Activated T-helper 9 cell treated with anti-CD3 and anti-CD28 coated beads, Interleukin-2, amount 50 U/mL, for 16 hours (primary cell): ENCODE measurements at regions not wholly inside any gene's neighbourhood (a gene's known extent, or its start where the extent isn't known, plus 50 kb on each side); places are given as distances from the start of the nearest gene placed in this dataset.
"Not testable (repeated sequence)": the region's sequence is repeated elsewhere in the genome, so short reads cannot be mapped to it uniquely, and the experiment has no call there.

Source experiments
- DNase-seq: peaks from one replicate; pipeline ENCODE4 v3.0.0-alpha.2; 2020; ENCODE audit warnings: low read depth

DNA sequence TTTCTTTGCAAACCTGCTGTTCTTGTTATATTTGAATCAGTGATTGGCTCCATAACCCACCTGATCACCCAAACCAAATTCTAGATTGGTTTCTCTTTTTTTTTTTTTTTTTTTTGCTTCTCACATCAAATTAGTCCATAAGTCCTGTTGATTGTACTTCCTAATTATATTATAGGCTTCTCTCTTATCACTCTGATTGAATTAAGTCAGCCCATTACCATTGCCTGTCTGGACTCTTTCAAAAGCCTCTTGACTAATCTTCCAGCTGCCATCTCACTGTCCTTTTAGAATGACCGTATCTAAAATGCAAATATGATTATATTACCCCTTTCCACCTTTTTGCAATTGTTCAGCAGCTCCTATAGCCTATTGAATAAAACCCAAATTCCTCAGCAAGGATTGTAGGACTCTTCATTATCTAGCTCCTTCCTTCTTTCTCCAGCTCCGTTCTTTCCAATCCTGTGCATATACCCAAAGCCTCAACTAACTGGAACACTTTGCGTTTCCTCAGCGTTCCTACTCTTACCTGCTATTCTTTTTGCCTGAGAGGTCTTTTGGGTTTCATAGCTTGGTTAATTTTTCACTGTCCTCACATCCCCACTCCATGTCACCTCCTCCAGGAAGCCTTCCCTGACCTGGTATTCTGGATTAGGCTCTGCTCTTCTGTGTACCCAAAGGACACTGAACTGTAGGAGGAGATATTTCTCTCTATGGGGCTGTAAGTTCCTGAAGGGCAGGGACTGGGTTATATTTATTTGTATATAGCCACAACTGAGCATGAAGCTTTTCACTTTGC is 423.3 kb downstream of the TMEM135 start:
- DNase-seq, result no peak

DNA sequence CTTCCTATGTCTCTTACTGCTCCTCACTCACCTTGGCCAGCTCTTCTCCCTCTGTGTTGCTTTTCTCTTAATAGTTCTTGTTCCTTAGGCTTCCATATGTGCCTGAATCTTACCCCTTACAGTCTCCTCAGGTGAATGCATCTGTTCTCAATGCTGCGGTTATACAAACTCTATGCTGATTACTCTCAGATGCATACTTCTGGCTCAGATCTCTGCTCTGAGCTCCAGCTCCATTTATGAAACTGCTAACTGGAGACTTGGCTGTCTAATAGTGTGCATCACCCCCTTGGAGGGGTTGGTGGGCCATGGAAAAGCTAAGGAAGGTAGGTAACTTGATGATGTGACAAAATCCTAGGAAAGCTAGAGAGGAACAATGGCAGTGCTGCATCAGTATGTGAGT is 422.5 kb downstream of the TMEM135 start:
- DNase-seq, result no peak

DNA sequence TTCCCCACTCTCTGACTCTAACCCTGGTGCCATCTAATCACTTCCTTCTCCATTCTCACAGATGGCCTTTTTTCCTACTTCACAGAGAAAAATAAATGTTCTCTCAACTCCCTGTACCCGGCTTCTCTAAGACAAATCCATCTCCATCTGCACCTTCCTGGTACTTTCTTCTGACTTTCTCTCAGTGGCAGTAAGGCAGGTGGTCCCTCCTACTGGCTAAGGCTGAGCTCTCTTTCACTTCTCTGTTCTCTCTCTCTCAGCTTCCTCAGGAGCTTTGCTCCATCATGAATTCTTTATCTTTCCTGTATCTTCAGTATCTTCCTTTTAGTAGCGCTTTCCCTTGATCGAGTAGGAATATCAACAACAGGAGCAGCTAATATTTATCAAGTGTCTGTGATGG is 421.6 kb downstream of the TMEM135 start:
- DNase-seq, result no peak

DNA sequence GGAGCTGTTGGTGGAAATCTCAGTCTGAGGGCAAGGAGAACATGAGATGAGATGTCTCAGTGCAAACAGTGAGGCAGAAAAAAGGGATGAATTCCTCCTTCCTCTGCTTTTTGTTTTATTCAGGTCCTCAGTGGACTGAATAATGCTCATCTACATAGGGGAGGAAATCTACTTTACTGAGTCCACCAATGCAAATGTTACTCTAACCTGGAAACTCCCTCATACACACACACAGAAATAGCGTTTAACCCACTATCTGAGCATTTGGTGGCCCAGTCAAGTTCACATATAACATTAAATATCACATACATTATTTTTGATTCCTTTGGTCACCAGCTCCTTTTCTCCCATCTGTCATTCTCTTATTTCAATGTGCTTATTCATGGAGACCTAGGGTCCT is 418.8 kb downstream of the TMEM135 start:
- no peak for DNase-seq

DNA sequence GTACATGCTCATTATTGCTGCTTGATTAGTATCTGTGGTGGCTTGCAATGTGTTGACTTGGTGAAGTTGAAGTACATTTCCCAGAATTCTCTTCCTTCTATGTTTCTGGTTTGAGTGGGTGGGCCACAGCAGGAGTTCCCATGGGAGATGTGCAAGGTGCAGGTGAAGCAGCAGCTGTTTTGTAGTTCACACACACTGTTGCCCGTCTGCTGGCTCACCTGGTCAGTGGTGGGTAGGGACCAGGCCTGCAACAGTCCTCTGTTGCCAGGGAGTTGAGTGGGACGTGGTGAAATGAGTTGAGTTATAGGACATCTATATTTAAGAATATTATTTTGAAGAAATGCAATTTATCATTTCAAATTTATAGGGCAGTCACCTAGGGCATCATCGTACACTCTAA is 417.4 kb downstream of the TMEM135 start:
- no peak for DNase-seq

DNA sequence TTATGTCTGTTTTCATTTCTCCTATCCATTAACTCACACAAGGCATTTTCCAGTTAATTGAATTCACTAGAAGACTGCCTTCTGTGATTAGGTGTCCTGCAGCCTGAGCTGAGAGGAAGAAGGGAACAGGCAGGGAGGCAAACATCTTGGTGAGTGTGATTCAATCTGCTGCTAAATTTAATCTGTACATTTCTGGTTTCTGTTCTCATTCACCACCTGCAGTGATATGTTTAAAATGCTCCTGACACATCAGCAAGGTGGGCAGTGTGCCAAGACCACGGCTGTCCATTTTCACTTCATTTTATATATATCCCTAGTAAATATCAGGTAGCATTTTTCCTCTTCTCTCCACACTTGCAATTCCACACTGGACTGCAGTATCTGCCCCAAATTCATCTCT is 416.5 kb downstream of the TMEM135 start:
- no peak for DNase-seq

DNA sequence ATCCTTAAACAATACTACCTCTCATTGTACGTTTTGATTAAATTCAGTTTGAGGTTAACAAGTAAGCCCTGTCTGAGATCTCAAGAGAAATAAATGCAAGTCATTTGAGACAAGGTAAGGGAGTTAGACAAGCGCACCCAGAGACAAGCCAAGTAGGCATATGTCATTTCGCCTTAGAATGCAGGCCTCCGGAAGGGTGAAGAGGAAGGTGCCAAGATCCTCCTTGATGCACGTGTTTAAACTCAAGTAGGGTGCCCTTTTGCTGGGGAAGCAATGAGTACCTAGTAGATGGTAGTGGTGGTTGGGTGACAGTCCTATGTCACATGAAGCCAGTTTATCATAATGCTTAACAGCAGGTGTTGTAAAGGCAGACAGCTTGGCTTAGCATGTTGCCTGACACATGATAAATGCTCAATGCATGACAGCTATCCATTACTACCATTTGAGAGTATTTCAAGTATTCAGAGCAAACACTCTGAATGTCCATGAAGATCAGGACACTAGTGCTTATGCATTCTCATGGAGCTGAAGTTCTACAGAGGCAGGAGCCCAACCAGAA is 415.9 kb downstream of the TMEM135 start:
- no peak for DNase-seq

DNA sequence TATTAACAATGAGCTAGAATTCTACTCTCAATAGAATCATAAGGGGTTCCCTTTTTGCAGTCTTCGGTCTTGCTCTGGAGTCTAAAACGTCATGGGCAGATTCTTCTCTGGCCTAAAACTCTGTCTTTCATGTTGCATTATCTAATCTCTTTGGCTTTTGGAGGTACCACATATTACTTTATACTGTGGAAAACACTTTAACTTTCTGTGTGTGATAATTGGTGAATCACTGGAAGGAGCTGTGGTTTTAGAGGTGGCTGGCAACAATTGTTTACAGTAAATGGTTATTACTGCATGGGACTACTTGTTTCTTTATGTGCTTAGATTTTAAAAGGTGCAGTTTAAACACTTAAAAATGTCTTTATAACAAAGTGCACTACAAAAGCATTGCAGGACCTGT is 414.3 kb downstream of the TMEM135 start:
- DNase-seq, result not testable (repeated sequence)

DNA sequence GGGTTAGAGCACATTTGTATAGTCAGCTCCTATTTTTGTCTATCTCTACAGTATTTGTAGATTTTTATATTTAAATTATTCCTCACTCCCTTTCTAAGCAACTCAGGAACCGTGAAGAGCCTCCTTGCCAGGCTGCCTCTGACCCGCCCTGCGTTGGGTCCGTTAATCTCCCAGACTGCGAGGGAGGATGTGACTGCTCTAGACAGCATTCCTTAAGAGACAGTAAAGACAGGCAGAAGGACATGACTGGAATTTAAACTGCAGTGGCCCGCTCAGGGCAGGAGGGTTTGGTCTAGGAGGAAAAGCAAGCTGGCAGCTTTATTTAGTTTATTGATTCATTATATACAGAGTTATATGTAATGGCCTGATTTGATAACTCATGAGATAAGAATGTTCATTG is 413.7 kb downstream of the TMEM135 start:
- DNase-seq, result no peak

DNA sequence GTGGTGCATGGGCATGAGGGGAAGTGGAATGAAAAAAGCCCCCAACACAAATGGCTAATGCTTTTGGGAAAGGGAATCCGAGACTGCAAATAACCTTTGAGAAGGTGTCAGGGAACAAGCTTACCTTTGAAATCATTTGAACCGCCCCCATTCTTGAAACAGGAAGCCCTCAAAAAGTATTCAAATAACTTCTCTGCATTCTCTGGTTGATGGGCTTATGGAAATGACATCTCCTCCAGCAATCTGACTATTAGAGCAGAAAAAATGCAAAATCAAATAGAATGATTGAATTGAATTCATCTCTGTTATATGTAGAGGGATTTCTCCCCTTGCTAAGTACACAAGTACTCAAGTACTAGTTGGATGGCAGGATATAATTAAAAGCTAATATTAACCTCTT is 409.9 kb downstream of the TMEM135 start:
- no peak for DNase-seq

DNA sequence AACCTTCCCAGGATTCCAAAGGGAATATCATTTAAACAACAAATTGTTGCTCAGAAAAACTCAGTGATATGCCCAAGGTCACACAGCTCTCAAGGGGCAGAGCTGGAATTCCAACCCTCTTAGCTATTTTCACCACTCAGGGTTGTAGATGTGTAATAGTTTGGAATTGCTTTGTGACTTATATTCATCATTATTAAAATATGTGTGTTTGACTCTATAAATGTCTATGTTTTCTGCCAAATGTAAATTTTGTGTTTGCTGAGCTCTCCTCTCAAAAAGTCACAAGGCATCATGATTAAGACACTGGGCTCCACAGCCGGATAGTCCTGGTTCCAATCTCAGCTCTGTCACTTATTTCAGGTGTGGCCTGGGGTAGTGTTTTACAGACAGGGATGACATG is 407.3 kb downstream of the TMEM135 start:
- no peak for DNase-seq

DNA sequence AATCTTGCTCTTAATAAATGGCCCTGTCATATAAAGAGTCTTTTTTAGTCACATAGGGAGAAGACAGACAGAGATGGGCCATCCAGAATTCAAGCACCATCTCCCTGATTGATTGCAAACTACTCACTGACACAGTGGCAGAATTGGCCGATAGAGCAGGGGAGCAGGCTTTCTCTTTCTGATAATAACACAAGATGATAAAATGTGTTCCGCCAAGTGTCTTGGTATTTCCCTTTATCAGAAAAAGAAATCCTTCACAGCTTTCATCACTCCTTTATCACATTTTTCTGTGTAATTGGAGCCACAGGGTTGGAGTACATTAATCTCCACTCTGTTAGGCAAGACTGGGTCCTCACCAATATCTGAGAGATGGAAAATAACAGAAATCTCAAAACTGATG is 406.0 kb downstream of the TMEM135 start:
- DNase-seq, result no peak

DNA sequence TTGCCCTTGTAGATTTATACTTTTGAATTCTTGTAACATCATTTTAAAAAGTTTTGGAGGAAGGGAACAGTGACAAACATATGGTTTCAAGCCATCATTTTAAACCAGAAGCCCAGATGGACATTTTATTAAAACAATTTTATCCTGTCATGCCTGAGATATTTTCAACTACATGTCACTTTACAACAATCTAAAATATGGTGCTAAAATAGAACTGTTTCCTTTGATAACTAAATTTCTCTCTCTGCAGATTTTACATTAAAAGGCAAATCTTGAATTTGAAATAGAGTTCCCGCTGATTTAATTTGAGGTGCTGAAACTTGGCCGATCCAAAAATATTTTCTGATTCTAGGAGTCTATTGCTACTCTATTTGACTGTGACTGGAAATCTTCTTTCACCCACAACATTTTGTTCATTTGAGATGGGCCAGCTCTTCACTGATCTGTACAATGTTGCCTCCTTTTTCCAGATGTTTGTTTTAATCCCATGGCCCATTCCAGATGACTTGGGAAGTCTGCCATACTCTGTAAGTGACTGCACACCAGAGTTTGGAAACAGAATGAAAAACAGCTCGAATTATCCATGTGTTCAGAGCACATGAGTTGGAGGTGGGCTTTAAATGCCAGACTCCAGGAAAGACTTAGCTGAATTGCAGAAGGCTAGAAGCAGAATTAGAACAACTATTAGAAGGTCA is 402.5 kb downstream of the TMEM135 start:
- DNase-seq, result no peak

DNA sequence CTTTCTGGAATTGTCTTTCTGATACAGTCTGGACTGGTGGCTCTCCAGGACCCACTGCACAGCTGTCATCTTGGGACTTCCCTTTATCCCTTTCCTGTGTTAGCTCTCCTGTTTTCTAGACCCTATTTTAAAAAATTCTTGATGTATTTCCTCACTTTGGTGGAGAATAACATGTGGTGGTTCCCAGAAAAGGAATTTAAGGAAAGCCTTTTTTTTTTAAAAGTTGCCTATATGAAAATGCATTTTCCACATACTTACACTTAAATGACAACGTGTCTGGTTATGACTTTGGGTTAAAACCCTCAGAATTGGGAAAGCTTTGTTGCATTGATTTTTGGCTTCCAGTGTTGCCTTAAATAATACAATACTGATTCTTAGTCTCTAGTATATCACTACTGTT is 400.7 kb downstream of the TMEM135 start:
- DNase-seq, result no peak

DNA sequence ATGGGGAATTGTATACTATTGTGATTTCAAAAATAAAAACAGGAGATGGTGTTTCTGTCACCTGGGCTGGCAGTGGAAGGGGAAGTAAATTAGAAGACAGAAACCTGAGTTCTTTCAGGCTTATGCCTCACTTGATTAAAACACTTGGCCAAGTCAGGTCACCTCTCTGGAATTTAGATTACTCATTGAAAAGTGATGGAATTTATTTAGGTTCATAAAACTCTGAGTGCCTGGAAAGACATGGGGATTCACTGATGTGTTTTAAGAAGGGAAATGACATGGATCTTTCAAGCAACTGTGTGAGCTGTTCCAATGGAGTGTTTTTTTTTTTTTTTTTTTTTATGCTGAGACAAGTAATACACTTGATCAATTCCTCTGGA is 400.1 kb downstream of the TMEM135 start:
- DNase-seq, result no peak

DNA sequence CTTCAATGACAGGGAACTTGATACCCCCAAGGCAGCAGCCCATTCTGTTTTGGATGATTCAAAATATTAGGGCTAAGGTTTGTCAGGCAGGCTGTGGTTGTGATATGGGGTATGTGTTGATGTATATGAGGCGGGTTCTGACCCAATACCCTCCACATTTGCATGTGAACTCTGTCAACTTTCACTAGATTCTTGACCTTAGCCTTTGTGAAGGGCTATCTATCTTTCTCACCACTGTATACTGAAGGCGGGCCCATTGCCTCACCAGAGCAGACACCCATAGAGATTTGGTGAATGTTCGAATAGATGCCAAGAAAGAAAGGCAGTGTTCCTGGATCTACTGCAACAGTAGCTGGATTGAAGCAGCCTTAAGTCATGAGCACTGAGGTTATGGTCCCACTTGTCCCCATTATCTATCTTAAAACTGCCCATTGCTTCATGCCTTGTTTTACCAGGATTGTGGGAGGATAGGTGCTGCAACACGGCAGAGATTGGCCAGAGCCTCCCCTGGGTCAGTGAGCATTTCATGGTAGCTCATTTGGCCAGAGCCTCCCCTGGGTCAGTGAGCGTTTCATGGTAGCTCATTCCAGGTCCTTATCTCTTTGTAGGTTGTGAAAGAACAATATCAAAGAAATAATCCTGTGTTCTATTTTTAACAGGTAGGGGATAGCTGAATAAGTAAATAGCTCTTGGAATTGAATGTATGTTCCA is 399.6 kb downstream of the TMEM135 start:
- DNase-seq, result no peak

DNA sequence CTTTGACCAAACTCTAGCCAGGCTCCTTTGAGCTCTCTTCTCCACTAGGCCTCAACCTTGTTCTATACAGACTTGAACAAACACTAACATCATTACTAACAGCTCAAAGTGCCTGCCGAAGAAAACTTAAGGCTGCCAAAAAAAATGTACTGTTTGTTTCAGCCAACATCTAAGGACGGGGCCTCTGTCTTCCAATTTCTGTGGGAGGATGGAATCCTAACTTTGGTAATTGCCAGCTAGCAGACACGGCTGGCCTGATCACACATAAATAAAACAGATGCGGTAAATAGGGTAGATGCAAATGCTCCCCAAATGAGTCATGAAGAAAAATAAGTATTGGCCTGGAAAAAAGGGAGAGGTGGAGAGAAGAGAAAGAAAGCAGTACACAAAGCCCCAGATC is 394.3 kb downstream of the TMEM135 start:
- no peak for DNase-seq

DNA sequence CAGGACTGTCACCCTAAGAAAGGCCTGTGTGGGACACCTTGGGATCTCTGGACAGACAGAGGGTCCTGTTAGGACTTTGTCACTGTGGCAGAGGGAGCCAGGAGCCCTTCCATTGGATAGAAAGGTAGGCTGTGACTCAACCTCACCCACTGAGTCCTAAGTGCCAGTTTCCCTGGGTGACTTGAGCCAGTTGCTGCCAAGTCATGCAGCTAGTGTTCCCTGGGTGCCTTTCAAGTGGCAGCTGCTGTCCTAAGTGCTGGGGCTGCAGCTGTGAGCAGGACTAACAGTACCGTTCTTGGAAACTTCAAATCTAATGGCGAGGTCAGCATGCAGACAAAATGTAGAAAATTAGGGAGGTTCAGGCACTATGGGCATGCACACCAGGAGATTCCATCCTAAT is 393.7 kb downstream of the TMEM135 start:
- DNase-seq, result no peak

DNA sequence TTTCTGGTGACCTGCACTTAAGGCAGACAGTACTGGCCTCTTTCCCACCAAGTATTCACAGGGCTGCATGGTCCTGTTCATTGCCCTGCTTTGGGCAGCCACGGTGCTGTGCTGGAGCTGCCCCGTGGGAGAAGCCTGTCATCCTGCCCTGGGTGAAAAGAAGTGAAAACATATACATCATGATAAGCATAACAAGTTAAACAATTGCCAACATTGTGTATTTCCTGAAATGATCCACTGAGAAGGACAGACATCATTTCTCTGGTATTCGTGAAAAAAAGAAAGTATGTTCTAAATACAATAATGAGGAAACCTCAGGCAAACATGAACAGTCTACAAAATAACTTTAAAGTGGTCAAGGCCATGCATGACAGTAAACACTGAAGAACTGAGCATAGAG is 393.1 kb downstream of the TMEM135 start:
- DNase-seq, result no peak

DNA sequence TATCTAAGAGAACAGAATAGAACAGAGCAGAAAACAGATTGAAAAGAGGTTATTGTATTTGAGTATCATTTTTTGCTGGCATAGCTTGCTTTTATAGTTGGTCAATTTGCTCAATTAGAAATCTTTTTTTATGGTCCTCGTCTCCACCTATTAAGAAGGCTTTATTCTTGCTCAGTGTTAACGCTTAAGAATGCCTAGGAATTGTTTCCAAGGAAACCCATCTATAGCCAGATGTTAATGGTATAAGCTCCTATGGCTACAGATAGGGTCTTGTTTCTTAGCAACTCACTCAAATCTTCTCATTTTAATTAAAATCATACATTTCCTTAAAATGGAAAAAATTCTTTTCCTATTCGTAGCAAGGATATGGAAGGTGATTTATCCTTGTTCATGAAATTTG is 392.3 kb downstream of the TMEM135 start:
- no peak for DNase-seq

DNA sequence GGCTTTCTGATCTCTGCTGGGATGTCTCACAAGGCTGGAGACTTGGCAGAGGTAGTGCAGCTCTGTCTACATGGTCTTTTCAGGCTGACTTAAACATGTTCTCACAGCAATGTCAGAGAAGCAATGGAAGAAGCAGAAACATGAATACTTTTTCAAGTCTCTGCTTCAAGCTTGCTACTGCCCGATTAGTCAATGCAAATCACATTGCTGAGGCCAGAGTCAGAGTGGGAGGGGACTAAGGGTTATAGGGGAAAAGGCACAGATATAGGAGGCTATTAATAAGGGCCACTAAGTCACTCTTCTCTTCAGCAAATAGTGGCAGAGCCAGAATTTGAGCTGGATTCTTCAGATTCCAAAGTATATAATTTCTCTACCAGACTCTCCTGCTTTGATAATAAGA is 390.5 kb downstream of the TMEM135 start:
- DNase-seq, result no peak

DNA sequence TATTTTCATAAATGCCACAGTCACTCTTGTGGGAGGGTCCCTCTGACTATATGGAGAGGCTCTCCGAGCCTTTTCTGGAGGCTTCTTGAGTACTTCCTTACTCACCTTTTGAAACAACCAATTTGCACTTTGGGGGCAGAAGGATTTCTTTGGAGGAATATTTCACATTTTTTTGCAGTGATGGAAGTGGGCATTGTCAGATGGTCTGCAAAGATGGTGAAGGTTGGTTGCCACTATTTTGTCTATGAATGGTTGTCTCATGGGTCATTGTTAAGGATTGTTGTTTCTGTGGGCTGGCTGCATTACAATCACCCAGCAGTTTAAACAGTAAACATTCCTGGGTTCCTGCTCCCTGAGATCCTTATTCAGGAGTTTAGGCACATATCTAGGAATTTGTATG is 388.2 kb downstream of the TMEM135 start:
- no peak for DNase-seq

DNA sequence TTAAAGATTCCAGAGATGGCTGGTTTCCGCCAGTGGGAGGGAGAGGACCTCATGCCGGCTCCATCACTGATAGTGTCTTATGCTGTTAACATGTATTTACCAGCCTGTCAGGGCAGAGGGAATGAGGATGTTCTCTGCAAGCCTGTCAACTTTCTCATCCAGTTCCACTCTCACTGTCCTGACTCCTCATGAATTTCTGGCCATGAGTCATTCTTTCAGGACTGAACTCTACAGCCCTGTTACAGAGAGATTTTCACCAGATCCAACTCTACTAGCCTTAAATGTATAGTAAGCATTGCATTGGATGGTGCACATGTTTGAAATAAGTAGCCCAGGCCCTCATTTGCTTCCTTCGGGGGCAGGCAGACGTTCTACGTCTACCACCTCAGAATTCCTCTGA is 387.7 kb downstream of the TMEM135 start:
- no peak for DNase-seq
